GM21717 (cell line): ENCODE measurements at regions not wholly inside any gene's neighbourhood (a gene's known extent, or its start where the extent isn't known, plus 50 kb on each side); places are given as distances from the start of the nearest gene placed in this dataset.
"Not testable (repeated sequence)": the region's sequence is repeated elsewhere in the genome, so short reads cannot be mapped to it uniquely, and the experiment has no call there.

Source experiments
- ATAC-seq: cut with Tn5 transposase; IDR thresholded peaks from one replicate; pipeline ENCODE4 v1.9.1; 2021; ENCODE audit warnings: mild to moderate bottlenecking, moderate library complexity; ENCODE audit not compliant: unreplicated experiment

GRCh38 chr12:131430158-131430742 is 280.6 kb upstream of the SFSWAP start:
- ATAC-seq = no peak

- not testable (repeated sequence) for ATAC-seq
These were observed 279.7 kb upstream of the SFSWAP start for GRCh38 chr12:131431126-131431655.

- no peak for ATAC-seq
These were observed 278.2 kb upstream of the SFSWAP start for GRCh38 chr12:131432532-131433260.

- ATAC-seq = no peak
These were observed 276.4 kb upstream of the SFSWAP start for GRCh38 chr12:131434208-131435125.

- ATAC-seq = no peak
These were observed 273.8 kb upstream of the SFSWAP start for GRCh38 chr12:131436922-131437705.

- ATAC-seq = no peak
These were observed 273.0 kb upstream of the SFSWAP start for GRCh38 chr12:131437706-131438492.

- ATAC-seq = not testable (repeated sequence)
These were observed 272.4 kb upstream of the SFSWAP start for GRCh38 chr12:131438493-131438835.

- ATAC-seq = no peak
These were observed 272.0 kb upstream of the SFSWAP start for GRCh38 chr12:131438881-131439280.

GRCh38 chr12:131439752-131440151 is 271.1 kb upstream of the SFSWAP start:
- ATAC-seq = not testable (repeated sequence)

- not testable (repeated sequence) for ATAC-seq
These were observed 270.5 kb upstream of the SFSWAP start for GRCh38 chr12:131440209-131441059.

GRCh38 chr12:131441060-131441396 is 269.9 kb upstream of the SFSWAP start:
- no peak for ATAC-seq

GRCh38 chr12:131441638-131442336 is 269.1 kb upstream of the SFSWAP start:
- no peak for ATAC-seq

- ATAC-seq = no peak
These were observed 268.5 kb upstream of the SFSWAP start for GRCh38 chr12:131442337-131442918.

- ATAC-seq = no peak
These were observed 267.6 kb upstream of the SFSWAP start for GRCh38 chr12:131443019-131444000.

- ATAC-seq = no peak
These were observed 266.4 kb upstream of the SFSWAP start for GRCh38 chr12:131444220-131445164.
